NCI-H446 (cell line): ENCODE measurements at regions not wholly inside any gene's neighbourhood (a gene's known extent, or its start where the extent isn't known, plus 50 kb on each side); places are given as distances from the start of the nearest gene placed in this dataset.
"Not testable (repeated sequence)": the region's sequence is repeated elsewhere in the genome, so short reads cannot be mapped to it uniquely, and the experiment has no call there.

Experiments used
- DNase-seq, 2 experiments: peaks; one replicate each; lab custom pipeline; 2025; lab: John Stamatoyannopoulos, UW

DNA sequence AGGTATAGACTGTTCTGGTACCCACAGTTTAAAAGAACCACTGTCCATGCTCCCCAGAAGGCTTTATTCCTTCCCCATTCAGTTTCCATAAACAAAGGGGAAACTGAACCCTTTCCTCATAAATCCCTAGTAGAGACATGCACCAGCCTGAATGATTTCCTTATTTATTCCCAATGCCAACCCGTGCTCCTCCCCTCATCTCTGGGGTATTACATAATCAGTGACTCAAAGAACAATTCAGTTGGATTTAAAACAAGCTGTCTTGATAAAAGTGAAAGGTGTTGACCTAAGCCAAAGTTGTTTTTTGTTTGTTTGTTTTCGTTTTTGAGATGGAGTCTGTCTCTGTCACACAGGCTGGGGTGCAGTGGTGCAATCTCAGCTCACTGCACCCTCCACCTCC is 418.5 kb upstream of the CNTNAP5 start:
- no peak for DNase-seq

DNA sequence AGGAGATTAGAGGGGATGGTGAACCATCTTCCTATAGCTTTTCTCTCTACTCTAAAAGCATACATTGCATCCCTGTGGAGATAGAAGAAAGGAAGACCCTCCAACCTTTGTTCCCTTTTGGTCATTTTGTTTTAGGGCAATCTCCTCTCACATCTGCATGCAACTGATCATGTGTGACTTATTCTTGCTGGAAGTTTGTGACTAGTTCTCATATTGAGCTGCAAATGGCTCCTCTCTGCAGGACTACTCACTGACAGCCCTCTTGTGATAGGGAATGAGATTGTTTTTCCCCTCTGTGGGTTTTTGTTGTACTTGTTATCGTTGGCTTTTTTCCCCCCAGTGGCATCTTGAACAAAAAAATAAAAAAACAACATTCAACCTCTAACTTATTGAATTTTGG is 416.0 kb upstream of the CNTNAP5 start:
- DNase-seq: no peak

DNA sequence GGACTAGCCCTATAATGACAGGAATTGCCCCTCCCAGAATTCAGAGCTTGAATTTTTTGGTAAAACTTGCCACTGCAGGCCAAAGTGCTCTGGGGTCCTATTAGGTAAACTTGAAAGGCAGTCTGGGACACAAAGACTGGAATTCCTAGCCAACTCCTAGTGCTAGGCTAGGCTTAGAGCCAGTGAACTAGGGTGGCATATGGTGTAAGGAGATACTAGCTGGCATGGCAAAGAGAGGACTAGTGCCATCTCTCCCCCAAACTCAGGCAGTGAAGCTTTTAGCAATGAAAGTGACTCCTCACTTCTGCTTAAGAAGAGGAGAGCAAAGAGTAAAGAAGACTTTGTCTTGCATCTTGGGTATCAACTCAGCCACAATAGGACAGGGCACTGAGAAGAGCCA is 410.5 kb upstream of the CNTNAP5 start:
- DNase-seq: peak; percentile 80 to 94

DNA sequence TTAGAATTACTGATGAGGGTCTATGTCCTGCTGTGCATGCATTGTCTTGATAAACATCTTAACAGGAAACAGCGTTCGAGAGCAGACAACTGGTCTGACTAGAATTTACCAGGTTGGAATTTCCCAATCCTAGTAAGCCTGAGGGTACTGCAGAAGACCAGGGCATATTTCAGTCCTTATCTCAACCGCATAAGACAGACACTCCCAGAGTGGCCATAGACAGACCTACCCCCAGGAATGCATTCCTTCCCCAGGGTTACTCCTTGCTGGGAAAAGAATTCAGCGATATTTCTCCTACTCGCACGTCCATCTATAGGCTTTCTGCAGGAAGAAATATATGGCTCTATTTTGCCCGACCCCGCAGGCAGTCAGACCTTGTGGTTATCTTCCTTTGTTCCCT is 406.4 kb upstream of the CNTNAP5 start:
- DNase-seq: not testable (repeated sequence)

DNA sequence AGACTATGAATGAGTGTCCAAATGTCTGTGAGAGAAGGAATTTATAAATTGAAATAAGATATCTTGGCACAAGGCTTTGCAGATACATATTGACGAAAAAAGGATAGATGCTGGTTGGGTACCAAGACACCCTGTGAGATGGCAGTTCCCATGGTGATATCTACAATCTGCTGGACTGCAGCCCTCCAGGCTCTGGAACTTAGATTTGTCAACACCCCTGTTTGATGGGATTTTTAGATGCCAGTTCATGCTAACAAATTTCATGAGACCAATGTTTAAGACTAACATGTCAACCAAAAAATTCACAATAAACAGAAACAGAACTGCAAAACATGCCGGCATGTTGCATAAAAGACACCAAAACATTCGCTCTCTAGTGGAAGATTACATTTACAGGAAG is 400.3 kb upstream of the CNTNAP5 start:
- no peak for DNase-seq

DNA sequence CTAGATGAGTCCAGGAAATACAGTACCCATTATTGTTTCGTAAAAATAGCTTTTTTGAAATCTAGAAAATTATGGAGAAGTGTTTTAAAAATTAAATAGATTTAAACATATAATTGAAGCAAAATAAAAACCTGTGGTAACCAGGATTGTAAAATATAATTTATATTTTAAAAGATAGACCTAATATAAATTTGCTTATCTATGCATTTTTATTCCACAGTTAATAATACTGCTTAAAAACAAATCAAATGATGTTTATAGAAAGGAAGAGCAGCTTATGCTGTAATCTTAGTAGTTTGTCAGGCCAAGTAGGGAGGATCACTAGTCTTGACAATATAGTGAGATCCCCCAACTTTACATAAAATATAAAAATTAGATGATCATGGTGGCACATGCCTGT is 388.9 kb upstream of the CNTNAP5 start:
- DNase-seq: no peak

DNA sequence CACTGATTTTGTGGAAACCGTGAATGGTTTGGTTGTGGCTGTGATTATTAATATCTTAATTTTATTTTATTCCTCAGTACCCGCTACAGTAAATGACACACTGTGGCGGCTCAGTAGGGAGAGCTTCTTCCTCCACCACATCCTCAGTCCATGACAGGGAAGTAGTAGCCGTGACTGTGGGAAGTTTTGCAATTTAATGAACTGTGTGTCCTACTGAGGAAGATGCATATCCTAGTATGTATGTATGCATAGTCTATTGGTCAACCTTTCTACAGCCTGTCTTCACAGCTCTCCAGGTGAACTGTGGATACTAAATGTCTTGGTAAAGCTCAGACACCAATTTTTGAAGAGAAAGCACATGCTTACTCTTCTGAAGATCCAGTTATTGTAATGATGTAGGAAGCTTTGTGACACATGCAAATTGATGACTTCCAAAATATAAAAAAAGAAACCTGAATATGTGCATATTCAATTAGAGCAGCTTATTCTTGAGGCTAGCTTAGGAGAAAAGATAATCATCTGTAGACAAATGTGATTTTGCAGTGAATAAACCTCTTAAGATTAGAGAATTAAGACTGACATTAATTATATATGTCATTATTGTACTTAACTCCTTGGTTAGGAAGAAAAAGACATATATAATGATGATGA is 384.3 kb upstream of the CNTNAP5 start:
- DNase-seq: no peak

DNA sequence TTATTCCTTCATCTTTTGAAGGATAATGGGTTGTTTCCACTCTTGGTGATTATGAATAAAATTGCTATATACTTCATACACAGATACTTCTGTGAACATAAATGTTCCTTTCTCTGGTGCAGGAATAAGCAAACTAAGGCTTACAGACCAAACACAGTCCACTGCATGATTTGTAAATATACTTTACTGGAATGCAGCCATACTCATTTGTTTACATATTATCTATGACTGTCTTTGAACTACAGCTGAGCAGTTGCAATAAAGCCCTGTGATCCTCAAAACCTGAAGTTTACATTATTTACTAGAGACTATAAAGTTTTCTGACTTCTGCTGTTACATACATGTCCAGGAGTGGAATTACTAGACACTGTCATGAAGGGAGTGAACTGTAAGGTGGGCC is 381.0 kb upstream of the CNTNAP5 start:
- no peak for DNase-seq

DNA sequence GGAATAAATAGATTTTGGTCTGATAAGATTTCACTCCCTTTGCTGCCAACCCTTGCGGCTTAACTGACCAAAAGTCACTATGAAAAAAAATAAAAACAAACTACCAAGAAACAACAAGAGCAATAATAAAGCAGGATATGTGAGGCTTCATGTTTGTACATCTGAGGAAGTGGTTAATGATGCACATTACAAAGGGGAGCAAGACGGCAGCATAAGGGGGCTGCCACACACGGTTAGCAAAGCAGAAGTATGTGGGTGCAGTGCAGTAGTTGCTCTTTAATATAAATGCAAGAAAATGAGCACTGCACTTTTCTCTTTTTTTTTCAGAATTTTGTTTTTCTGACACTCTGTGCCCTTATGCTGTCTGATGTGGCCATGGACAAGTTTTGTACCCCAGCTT is 377.1 kb upstream of the CNTNAP5 start:
- DNase-seq: no peak

DNA sequence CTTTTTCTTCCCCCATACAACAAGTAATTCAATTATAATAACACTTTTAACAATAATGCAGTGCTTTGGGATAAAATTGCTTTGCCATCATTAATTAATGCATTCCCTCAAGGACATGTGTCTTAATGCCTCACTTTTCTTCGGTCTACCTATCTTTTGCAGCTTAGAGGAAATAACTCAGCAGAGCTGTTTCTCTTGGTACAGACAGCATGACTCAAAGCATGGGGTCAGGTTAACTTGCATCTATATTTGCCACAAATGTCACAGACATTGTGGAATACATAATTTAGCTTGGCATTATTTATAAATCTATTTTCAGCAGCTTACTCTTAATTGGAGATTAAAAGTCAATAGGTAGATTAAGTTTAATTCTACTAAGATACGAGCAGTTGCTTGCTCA is 376.1 kb upstream of the CNTNAP5 start:
- no peak for DNase-seq

DNA sequence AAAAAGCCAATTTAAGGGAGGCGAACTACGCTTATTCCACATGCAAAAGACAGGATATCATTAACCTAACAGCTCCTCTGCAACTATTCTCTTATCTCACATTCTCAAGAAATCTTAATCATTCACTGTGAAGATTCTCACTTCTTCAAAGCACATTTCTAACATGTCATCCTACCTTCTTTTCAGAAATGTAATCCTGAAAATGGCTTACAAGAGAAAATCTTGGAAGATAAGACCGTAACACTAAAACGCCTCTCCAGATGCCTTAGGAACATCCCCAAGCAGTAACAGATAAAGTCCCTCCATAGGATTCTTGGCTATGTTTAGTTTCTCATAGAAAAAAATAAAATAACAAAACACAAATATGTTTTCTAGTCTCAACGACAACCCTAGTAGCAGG is 373.9 kb upstream of the CNTNAP5 start:
- DNase-seq: no peak

DNA sequence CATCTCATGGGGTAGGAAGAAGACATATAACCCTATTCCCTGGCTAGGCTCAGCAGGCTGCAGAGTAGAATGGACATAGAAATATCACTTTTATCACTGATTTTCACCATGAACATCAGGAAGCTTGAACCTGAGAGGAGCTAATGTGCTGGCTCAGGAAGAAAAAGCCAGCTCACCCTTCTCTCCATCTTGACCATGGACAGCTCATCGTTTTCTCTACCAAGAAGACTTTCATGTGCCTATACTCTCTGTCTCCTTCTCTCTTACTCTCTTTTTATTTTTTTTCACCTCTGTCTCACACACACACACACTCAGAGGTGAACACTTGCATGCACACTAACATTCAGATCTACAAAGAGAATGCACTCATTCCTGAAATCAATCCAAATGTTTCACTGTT is 372.8 kb upstream of the CNTNAP5 start:
- DNase-seq: no peak

DNA sequence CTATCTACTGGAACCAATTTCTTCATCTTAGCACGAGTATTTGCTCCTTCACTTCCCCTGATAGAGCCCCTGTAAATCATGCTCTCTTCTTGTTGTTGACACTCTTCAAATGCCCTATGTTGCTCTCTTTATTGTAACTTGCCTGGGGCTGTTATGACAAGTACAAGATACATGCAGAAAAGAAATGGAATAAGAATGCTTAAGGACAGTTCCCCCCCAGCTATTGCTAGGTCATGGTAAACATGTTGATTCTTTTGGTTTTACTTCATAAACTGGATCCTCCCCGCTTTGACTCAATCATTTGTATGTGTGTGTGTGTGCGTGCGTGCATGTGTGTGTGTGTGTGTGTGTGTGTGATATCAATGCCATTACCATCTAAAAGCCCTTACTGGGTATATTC is 368.5 kb upstream of the CNTNAP5 start:
- DNase-seq: no peak

DNA sequence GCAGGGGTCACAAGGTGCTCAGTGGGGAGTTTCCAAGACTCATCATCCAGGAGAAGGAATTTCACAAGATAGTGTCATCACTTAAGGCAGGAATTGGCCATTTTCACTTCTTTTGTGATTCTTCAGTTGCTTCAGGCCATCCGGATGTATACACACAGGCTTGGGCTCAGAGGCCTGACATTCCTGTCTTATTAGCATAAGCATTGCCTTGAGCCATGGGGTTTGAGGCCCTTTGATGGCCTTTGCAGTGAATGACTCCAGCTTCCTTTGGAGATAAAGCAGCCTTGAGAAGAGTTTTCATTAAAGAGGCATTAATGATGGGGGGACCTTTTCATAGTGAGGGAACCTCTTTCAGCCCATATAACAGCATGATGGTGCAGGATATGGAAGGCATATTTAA is 366.0 kb upstream of the CNTNAP5 start:
- DNase-seq: no peak

DNA sequence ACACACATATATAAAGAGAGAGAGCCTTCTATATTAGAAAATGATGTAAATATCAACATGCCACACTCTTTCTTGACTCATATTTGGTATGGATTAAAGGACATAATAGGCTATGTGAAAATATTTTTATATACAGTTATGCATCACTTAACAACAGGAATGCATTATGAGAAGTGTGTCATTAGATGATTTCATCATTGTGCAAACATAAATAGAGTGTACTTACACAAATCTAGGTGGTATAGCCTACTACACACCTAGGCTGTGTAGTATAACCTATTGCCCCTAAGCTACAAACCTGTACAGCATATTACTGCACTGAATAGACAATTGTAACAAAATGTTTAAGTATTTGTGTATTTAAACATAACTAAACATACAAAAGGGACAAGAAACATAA is 354.8 kb upstream of the CNTNAP5 start:
- no peak for DNase-seq

DNA sequence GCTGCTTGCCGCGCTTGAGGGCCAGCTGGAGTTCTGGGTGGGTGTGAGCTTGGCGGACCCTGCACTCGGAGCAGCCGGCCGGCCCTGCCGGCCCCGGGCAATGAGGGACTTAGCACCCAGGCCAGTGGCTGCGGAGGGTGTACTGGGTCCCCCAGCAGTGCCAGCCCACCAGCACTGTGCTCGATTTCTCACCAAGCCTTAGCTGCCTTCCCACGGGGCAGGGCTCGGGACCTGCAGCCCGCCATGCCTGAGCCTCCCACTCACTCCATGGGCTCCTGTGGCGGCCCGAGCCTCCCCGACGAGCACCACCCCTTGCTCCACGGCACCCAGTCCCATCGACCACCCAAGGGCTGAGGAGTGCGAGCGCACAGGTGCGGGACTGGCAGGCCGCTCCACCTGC is 341.3 kb upstream of the CNTNAP5 start:
- not testable (repeated sequence) for DNase-seq

DNA sequence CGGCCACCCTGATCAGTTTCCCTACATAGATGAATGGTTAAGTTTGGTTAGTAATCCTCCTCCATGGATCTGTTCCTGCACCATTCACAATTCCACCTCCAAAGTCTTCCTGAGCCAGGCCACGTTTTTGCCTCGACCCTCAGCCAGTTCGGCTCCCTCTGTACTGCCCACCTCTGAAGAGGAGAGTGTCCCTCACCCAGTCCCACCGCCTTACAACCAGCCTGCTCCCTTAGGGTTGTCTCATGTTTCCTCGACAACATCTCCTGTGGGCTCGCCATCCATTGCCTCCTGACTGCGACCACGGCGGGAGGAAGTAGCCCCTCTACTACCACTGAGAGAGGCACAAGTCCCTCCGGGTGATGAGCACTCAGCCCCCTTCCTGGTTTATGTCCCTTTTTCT is 338.0 kb upstream of the CNTNAP5 start:
- DNase-seq: no peak

DNA sequence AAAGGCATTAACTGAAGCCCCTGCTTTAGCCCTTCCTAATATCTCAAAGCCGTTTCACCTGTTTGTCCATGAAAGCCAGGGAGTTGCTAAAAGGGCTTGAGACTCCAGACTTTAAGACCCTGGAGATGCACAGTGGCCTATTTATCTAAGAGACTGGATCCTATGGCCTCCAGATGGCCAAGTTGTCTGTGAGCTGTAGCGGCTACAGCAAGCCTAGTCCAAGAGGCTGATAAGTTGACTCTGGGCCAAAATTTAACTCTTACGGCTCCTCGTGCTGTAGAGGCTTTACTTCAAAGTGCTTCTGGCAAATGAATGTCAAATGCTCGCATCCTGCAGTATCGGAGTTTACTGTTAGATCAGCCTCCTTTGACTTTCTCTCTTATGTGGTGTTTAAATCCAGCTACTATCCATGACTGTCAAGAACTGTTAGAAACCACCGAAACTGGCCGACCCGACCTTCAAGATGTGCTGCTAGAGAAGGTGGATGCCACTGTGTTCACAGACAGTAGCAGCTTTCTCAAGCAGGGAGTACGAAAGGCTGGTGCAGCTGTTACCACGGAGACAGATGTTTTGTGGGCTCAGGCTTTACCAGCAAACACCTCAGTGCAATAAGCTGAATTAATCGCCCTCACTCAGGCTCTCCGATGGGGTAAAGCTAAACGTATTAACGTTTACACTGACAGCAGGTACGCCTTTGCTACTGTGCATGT is 336.7 kb upstream of the CNTNAP5 start:
- DNase-seq: peak; percentile 31 to 86

DNA sequence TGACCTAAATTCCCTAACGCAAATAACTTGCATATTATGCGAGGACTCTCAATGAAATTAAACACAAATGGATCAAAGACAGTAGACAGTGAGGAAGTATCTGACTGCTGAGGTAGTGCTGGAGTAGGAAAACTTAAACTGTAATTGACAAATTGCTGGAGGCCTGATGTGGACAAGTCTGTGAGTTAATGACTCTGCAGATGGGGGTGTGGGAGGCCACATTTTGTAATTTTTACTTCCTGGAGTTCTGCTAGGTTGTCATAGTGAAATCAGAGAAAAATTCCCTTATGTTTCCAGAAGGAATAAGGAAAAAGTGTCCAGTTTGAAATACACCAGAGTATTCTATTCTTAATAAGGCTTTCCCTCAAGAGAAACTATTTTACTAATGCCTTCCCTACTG is 333.0 kb upstream of the CNTNAP5 start:
- DNase-seq: no peak

DNA sequence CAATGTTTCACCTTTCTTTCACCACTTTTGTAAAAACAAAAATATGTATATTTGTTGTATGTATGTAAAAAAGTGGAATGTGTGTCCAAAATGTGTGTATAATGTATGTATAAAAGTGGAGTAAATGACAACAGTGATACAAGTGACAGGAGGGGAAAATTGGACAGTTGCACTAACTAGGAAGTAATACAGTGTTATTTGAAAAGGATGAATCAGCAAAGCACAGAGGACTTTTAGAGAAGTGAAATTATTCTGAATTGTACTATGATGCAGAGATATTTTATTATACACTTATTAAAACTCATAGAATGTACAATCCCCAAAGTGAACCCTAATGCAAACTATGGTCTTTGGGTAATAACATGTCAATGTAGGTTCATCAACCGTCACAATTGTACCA is 331.3 kb upstream of the CNTNAP5 start:
- DNase-seq: no peak

DNA sequence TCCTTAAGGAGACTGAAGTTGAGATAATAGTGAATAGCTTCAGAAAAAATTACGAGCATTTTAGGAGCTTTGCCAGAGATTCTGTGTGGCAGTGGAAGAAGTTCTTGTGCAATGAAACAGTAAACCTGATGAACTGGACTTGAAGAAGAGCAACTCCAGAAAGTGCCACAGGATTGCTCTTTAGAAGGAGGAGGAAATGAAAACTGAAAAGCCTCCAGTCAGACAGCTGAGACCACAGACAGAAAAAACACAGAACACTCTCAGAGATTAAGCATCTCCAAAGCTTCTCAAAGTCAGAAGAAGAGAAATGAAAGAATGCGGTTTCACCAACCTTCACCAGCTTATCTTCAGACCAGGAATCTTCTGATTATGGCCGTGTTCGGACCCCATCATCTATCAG is 329.7 kb upstream of the CNTNAP5 start:
- no peak for DNase-seq

DNA sequence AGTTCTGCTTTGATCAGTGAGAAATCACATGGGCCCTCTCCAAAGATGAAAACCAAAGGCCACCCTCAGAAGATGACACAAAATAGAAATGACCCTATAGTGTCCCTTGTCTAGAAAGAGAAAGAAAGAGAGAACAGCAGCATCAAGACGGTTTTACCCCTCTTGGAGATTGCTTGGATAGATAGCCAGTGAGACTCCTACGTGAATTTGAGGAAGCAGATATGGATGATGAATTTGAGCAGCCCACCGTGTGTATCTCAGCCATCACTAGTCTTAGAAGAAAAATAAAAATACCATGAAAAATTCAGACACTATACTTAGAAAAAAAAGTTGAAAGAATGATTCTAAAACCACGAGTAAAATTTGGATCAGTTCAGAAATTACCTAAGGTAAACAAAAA is 329.1 kb upstream of the CNTNAP5 start:
- no peak for DNase-seq

DNA sequence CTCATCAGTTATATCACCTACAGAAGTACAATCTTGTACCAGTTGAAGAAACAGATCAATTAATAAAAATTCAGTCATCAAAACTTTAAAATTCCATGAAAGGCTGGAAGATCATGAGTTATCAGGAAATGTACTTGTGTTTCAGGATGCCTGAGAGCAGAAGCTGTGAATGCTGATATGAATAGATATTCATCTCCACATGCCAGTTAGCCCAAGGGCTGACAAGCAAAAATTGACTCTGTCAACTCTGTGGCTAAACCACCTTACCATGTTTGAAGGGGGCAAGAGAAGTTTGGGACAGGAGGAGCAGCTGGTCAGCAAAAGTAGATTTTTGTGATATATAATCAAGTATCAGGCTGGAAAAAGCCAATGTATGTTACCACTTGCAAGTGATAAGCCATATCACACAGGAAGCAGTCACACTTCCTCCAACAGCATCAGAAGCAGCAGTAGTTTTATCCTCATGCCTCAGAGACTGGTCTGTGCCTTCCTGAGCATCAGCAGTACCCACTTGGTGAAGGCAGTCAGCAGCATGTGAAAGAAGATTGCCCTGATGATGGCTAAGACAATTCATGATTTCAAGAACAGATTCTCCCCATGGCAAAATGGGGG is 328.2 kb upstream of the CNTNAP5 start:
- no peak for DNase-seq
